Tibial nerve (tissue), 4 donors: ENCODE measurements at regions not wholly inside any gene's neighbourhood (a gene's known extent, or its start where the extent isn't known, plus 50 kb on each side); places are given as distances from the start of the nearest gene placed in this dataset.

Source experiments
- EP300 ChIP-seq, 2 donors: sonication (generic); formaldehyde crosslinking; IDR thresholded peaks; one replicate each; pipeline ENCODE4 v1.6.1; 2017; ENCODE audit warnings: antibody characterized with exemption in 2 of 2, mild to moderate bottlenecking in 1 of 2
- TF ChIP-seq, protein P1 (sequence below), 5 experiments: fragments of 200-600 bp in 3 of 5; fragments of 450-650 bp in 2 of 5; sonication (generic) in 3 of 5; IDR thresholded peaks; one replicate each; pipeline ENCODE4 v1.5.1; 2016 to 2019; ENCODE audit warnings: antibody characterized with exemption in 5 of 5, mild to moderate bottlenecking in 3 of 5, moderate library complexity in 2 of 5

DNA sequence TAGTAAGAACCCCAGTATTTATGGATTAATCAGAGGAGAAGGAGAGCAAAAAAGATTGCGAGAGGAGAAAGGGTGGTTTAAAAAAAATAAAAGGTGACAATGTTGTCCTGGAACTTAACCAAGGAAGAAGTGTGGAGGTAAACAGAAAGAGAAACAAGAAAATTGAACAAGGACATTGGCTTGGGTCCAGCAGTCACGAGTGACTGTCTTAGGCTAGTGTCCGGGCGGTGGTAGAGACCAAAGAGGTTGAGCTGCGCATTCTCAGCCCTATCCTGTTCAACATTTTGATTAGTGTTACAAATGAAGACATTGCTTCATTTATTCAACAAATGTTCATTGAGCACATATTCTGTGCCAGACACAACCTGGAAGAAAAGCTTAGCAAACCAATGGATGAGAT, 329.9 kb downstream of the FGFR2 start:
- TF ChIP-seq, protein P1, sequence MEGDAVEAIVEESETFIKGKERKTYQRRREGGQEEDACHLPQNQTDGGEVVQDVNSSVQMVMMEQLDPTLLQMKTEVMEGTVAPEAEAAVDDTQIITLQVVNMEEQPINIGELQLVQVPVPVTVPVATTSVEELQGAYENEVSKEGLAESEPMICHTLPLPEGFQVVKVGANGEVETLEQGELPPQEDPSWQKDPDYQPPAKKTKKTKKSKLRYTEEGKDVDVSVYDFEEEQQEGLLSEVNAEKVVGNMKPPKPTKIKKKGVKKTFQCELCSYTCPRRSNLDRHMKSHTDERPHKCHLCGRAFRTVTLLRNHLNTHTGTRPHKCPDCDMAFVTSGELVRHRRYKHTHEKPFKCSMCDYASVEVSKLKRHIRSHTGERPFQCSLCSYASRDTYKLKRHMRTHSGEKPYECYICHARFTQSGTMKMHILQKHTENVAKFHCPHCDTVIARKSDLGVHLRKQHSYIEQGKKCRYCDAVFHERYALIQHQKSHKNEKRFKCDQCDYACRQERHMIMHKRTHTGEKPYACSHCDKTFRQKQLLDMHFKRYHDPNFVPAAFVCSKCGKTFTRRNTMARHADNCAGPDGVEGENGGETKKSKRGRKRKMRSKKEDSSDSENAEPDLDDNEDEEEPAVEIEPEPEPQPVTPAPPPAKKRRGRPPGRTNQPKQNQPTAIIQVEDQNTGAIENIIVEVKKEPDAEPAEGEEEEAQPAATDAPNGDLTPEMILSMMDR (IDR thresholded peaks at IDR 0.05): no peak
- no peak for TF ChIP-seq EP300 (IDR thresholded peaks at IDR 0.05)
